Right ventricle myocardium inferior (tissue), 1 donor: ENCODE measurements at regions not wholly inside any gene's neighbourhood (a gene's known extent, or its start where the extent isn't known, plus 50 kb on each side); places are given as distances from the start of the nearest gene placed in this dataset.

Source experiments
- ATAC-seq: fragments of 200-7000 bp; cut with Tn5 transposase; one replicate; pipeline ENCODE4 v1.9.1; 2020; ENCODE audit warnings: mild to moderate bottlenecking, moderate library complexity
- DNase-seq: peaks from one replicate; pipeline ENCODE4 v3.0.0; 2021; ENCODE audit errors: missing footprints
- intact Hi-C: fragments of 100-400 bp; cut with DNase I; formaldehyde crosslinking; loops from one replicate; pipeline ENCODE4 v1.11.0; 2022
- donor health status: DM: no; HTN: yes; CAD: no; lungs with severe emphysema.

GRCh38 chr1:204736836-204737235, 51.3 kb upstream of the LRRN2 start:
- intact Hi-C loops: no loop called here
- no peak for ATAC-seq
- DNase-seq: no peak

GRCh38 chr1:204738506-204738905, 53.0 kb upstream of the LRRN2 start:
- DNase-seq: no peak
- intact Hi-C loops: no loop called here
- ATAC-seq: no peak

- ATAC-seq: no peak
- DNase-seq: no peak
- intact Hi-C loops: no loop called here
Observed at GRCh38 chr1:204740354-204740753, 54.8 kb upstream of the LRRN2 start.

- ATAC-seq (no peak), DNase-seq (no peak)
- intact Hi-C loops: no loop called here
Observed at GRCh38 chr1:204741440-204741839, 55.9 kb upstream of the LRRN2 start.

GRCh38 chr1:204742676-204743251, 57.2 kb upstream of the LRRN2 start:
- DNase-seq (no peak), ATAC-seq (no peak)
- intact Hi-C loops: no loop called here

GRCh38 chr1:204744107-204744779, 58.7 kb upstream of the LRRN2 start:
- DNase-seq (no peak), ATAC-seq (no peak)
- intact Hi-C loops: no loop called here

- intact Hi-C loops: no loop called here
- DNase-seq (no peak), ATAC-seq (peak; percentile 39)
Observed at GRCh38 chr1:204746838-204747442, 61.4 kb upstream of the LRRN2 start.

GRCh38 chr1:204751480-204751879, 65.9 kb upstream of the LRRN2 start:
- intact Hi-C loops: no loop called here

GRCh38 chr1:204751883-204752687, 66.5 kb upstream of the LRRN2 start:
- DNase-seq: no peak
- intact Hi-C loops: no loop called here
- no peak for ATAC-seq

More at GRCh38 chr1:204751480-204751879, 65.9 kb upstream of the LRRN2 start:
- ATAC-seq (no peak), DNase-seq (no peak)

GRCh38 chr1:204752688-204753040, 67.1 kb upstream of the LRRN2 start:
- no peak for ATAC-seq
- DNase-seq: no peak
- intact Hi-C loops: no loop called here

GRCh38 chr1:204754821-204755220, 69.3 kb upstream of the LRRN2 start:
- DNase-seq (no peak), ATAC-seq (no peak)
- intact Hi-C loops: no loop called here

GRCh38 chr1:204756349-204756748, 70.8 kb upstream of the LRRN2 start:
- ATAC-seq (no peak), DNase-seq (no peak)
- intact Hi-C loops: no loop called here

GRCh38 chr1:204756811-204757210, 71.3 kb upstream of the LRRN2 start:
- ATAC-seq: no peak
- intact Hi-C loops: no loop called here
- no peak for DNase-seq

- DNase-seq: no peak
- intact Hi-C loops: no loop called here
- no peak for ATAC-seq
Observed at GRCh38 chr1:204758601-204759000, 73.1 kb upstream of the LRRN2 start.

- no peak for DNase-seq
- no peak for ATAC-seq
- intact Hi-C loops: no loop called here
Observed at GRCh38 chr1:204760350-204760749, 74.8 kb upstream of the LRRN2 start.

GRCh38 chr1:204760757-204761156, 75.2 kb upstream of the LRRN2 start:
- DNase-seq (no peak), ATAC-seq (no peak)
- intact Hi-C loops: no loop called here

GRCh38 chr1:204763773-204764427, 78.4 kb upstream of the LRRN2 start:
- ATAC-seq: peak; percentile 81
- DNase-seq: peak; percentile 80
- intact Hi-C loops: loop anchor here (2.0 kb wide), 1 partner anchor 197 kb away; no protein-coding TSS in a partner anchor

GRCh38 chr1:204769997-204770396, 84.5 kb upstream of the LRRN2 start:
- intact Hi-C loops: no loop called here
- DNase-seq (no peak), ATAC-seq (no peak)

GRCh38 chr1:204771358-204771757, 85.8 kb upstream of the LRRN2 start:
- ATAC-seq: no peak
- no peak for DNase-seq

More at GRCh38 chr1:204771358-204771757, 85.8 kb upstream of the LRRN2 start:
- intact Hi-C loops: no loop called here
